ENCODE measurements at regions not wholly inside any gene's neighbourhood (a gene's known extent, or its start where the extent isn't known, plus 50 kb on each side); places are given as distances from the start of the nearest gene placed in this dataset.
"Not testable (repeated sequence)": the region's sequence is repeated elsewhere in the genome, so short reads cannot be mapped to it uniquely, and the experiment has no call there.

GRCh38 chr10:62978482-62978881 is 154.6 kb upstream of the NRBF2 start:
- Histone ChIP-seq H3K4me3 (no peak overlapping the region), H3K9me3 (no peaks in the 10 kb centered on the region), H3K36me3 (no peaks in the 10 kb centered on the region), H3K4me1 (no peaks in the 10 kb centered on the region), H3K27ac (no peak overlapping the region), H3K27me3 (ENCODE audit: low read depth) (no peaks in the 10 kb centered on the region)
- intact Hi-C loops (cut with DNase I), result no loop called here
- DNase-seq (no peak), ATAC-seq (no peak)
- TF ChIP-seq CTCF (IDR thresholded peaks at IDR 0.05), result no peak

DNA sequence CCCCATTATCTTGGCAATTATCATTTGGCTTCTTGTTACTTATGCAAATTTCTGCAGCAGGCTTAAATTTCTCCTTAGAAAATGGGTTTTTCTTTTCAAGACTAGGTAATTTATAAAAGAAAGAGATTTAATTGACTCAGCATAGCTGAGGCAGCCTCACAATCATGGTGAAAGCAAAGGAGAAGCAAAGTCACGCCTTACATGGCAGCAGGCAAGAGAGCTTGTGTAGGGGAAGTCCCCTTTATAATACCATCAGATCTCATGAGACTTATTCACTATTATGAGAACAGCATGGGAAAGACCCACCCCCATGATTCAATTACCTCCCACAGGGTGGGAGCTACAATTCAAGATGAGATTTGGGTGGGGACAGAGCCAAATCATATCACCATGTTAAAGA is 158.3 kb upstream of the NRBF2 start:
- H3K36me3 ChIP-seq; DNase-seq; H3K4me1 ChIP-seq; H3K9me3 ChIP-seq; H3K27me3 ChIP-seq (ENCODE audit: low read depth); ATAC-seq; H3K4me3 ChIP-seq; H3K27ac ChIP-seq; intact Hi-C loops (cut with DNase I): not testable (repeated sequence)

- Histone ChIP-seq H3K27me3 (ENCODE audit: low read depth) (no peaks in the 10 kb centered on the region), H3K27ac (no peak overlapping the region), H3K9me3 (no peaks in the 10 kb centered on the region), H3K4me3 (no peak overlapping the region), H3K36me3 (no peaks in the 10 kb centered on the region), H3K4me1 (no peaks in the 10 kb centered on the region)
- DNase-seq, result no peak
- ATAC-seq, result no peak
- TF ChIP-seq CTCF (IDR thresholded peaks at IDR 0.05), result no peak
- intact Hi-C loops (cut with DNase I), result no loop called here
Observed at GRCh38 chr10:62972103-62972502, 155.9 kb upstream of the EGR2 start.

GRCh38 chr10:62964026-62964425 is 147.9 kb upstream of the EGR2 start:
- intact Hi-C loops (cut with DNase I), result no loop called here
- DNase-seq, result no peak
- Histone ChIP-seq H3K27ac (no peak overlapping the region), H3K9me3 (no peaks in the 10 kb centered on the region), H3K4me1 (no peaks in the 10 kb centered on the region), H3K4me3 (no peak overlapping the region), H3K36me3 (no peaks in the 10 kb centered on the region), H3K27me3 (ENCODE audit: low read depth) (no peaks in the 10 kb centered on the region)
- no peak for ATAC-seq
- TF ChIP-seq CTCF (IDR thresholded peaks at IDR 0.05), result no peak

- Histone ChIP-seq H3K4me3 (no peak overlapping the region), H3K27me3 (ENCODE audit: low read depth) (no peaks in the 10 kb centered on the region), H3K9me3 (no peaks in the 10 kb centered on the region), H3K36me3 (no peaks in the 10 kb centered on the region), H3K4me1 (no peaks in the 10 kb centered on the region), H3K27ac (no peak overlapping the region)
- DNase-seq (no peak), ATAC-seq (no peak)
- no peak for TF ChIP-seq CTCF (IDR thresholded peaks at IDR 0.05)
- intact Hi-C loops (cut with DNase I), result no loop called here
Observed at GRCh38 chr10:62961951-62962523, 145.9 kb upstream of the EGR2 start.

GRCh38 chr10:62960416-62960815 is 144.2 kb upstream of the EGR2 start:
- H3K27me3 ChIP-seq (ENCODE audit: low read depth), result no peaks in the 10 kb centered on the region
- no peak for TF ChIP-seq CTCF (IDR thresholded peaks at IDR 0.05)
- H3K4me1 ChIP-seq, result no peaks in the 10 kb centered on the region
- no peak for DNase-seq
- H3K36me3 ChIP-seq, result no peaks in the 10 kb centered on the region
- H3K27ac ChIP-seq, result no peak overlapping the region
- H3K9me3 ChIP-seq, result no peaks in the 10 kb centered on the region
- intact Hi-C loops (cut with DNase I), result no loop called here
- no peak for ATAC-seq
- H3K4me3 ChIP-seq, result no peak overlapping the region

Measured in lower lobe of right lung (tissue), 2 donors.